ENCODE measurements at regions not wholly inside any gene's neighbourhood (a gene's known extent, or its start where the extent isn't known, plus 50 kb on each side); places are given as distances from the start of the nearest gene placed in this dataset.

- TF ChIP-seq CTCF (IDR thresholded peaks at IDR 0.05; ENCODE audit: unreplicated experiment in 3 of 3): no peak
- Mint-ChIP-seq H3K36me3 (ENCODE audit: low read depth) (no peaks in the 10 kb centered on the region), H3K4me3 (no peak overlapping the region), H3K27me3 (ENCODE audit: low read depth) (peaks cover 3% of the 10 kb centered on the region), H3K4me1 (no peaks in the 10 kb centered on the region), H3K9me3 (peaks cover 2% of the 10 kb centered on the region), H3K27ac (no peak overlapping the region)
Observed at GRCh38 chr2:194700116-194700515, 956.9 kb upstream of the SLC39A10 start.

- H3K36me3 Mint-ChIP-seq (ENCODE audit: low read depth): no peaks in the 10 kb centered on the region
- H3K27ac Mint-ChIP-seq: no peak overlapping the region
- no peaks in the 10 kb centered on the region for H3K4me1 Mint-ChIP-seq
- peaks cover 3% of the 10 kb centered on the region for H3K27me3 Mint-ChIP-seq (ENCODE audit: low read depth)
- peaks cover 2% of the 10 kb centered on the region for H3K9me3 Mint-ChIP-seq
- no peak for TF ChIP-seq CTCF (IDR thresholded peaks at IDR 0.05; ENCODE audit: unreplicated experiment in 3 of 3)
- no peak overlapping the region for H3K4me3 Mint-ChIP-seq
Observed at GRCh38 chr2:194698012-194698411, 959.0 kb upstream of the SLC39A10 start.

GRCh38 chr2:194697439-194697838 lies 959.6 kb upstream of the SLC39A10 start:
- no peaks in the 10 kb centered on the region for H3K4me1 Mint-ChIP-seq
- H3K36me3 Mint-ChIP-seq (ENCODE audit: low read depth): no peaks in the 10 kb centered on the region
- H3K4me3 Mint-ChIP-seq: no peak overlapping the region
- no peak for TF ChIP-seq CTCF (IDR thresholded peaks at IDR 0.05; ENCODE audit: unreplicated experiment in 3 of 3)
- peaks cover 2% of the 10 kb centered on the region for H3K9me3 Mint-ChIP-seq
- peaks cover 3% of the 10 kb centered on the region for H3K27me3 Mint-ChIP-seq (ENCODE audit: low read depth)
- no peak overlapping the region for H3K27ac Mint-ChIP-seq

GRCh38 chr2:194696690-194697089 lies 960.3 kb upstream of the SLC39A10 start:
- H3K36me3 Mint-ChIP-seq (ENCODE audit: low read depth): no peaks in the 10 kb centered on the region
- TF ChIP-seq CTCF (IDR thresholded peaks at IDR 0.05; ENCODE audit: unreplicated experiment in 3 of 3): no peak
- no peak overlapping the region for H3K4me3 Mint-ChIP-seq
- H3K4me1 Mint-ChIP-seq: no peaks in the 10 kb centered on the region
- H3K27me3 Mint-ChIP-seq (ENCODE audit: low read depth): peaks cover 3% of the 10 kb centered on the region
- H3K9me3 Mint-ChIP-seq: peaks cover 2% of the 10 kb centered on the region
- H3K27ac Mint-ChIP-seq: no peak overlapping the region

- Mint-ChIP-seq H3K36me3 (ENCODE audit: low read depth) (no peaks in the 10 kb centered on the region), H3K27ac (no peak overlapping the region)
- no peak for TF ChIP-seq CTCF (IDR thresholded peaks at IDR 0.05; ENCODE audit: unreplicated experiment in 3 of 3)
Observed at GRCh38 chr2:194686569-194686968, 970.5 kb upstream of the SLC39A10 start.

GRCh38 chr2:194674043-194674442 lies 983.0 kb upstream of the SLC39A10 start:
- Mint-ChIP-seq H3K36me3 (ENCODE audit: low read depth) (no peaks in the 10 kb centered on the region), H3K4me1 (no peaks in the 10 kb centered on the region), H3K4me3 (no peak overlapping the region), H3K9me3 (no peaks in the 10 kb centered on the region), H3K27ac (peak overlapping the region in 1 of 3 experiments; percentile 9), H3K27me3 (ENCODE audit: low read depth) (no peaks in the 10 kb centered on the region)
- TF ChIP-seq CTCF (IDR thresholded peaks at IDR 0.05; ENCODE audit: unreplicated experiment in 3 of 3): no peak

More at GRCh38 chr2:194686569-194686968, 970.5 kb upstream of the SLC39A10 start:
- no peak overlapping the region for H3K4me3 Mint-ChIP-seq
- H3K9me3 Mint-ChIP-seq: no peaks in the 10 kb centered on the region
- no peaks in the 10 kb centered on the region for H3K27me3 Mint-ChIP-seq (ENCODE audit: low read depth)
- H3K4me1 Mint-ChIP-seq: no peaks in the 10 kb centered on the region
